ENCODE measurements at regions not wholly inside any gene's neighbourhood (a gene's known extent, or its start where the extent isn't known, plus 50 kb on each side); places are given as distances from the start of the nearest gene placed in this dataset.

GRCh38 chr2:216925006-216925405 is 65.1 kb upstream of the TNP1 start:
- no peak for TF ChIP-seq CTCF (IDR thresholded peaks at IDR 0.05)
- TF ChIP-seq POLR2A (IDR thresholded peaks at IDR 0.05) = no peak

Measured in body of pancreas (tissue), 4 donors.